ENCODE measurements at regions not wholly inside any gene's neighbourhood (a gene's known extent, or its start where the extent isn't known, plus 50 kb on each side); places are given as distances from the start of the nearest gene placed in this dataset.

GRCh38 chr2:239459606-239460005 is 58.8 kb upstream of the HDAC4 start:
- peak; percentile 4 for DNase-seq

GRCh38 chr2:239459056-239459455 is 58.2 kb upstream of the HDAC4 start:
- no peak for DNase-seq

- no peak for DNase-seq
Measured at GRCh38 chr2:239457586-239458445, 57.0 kb upstream of the HDAC4 start.

- no peak for DNase-seq
Measured at GRCh38 chr2:239456940-239457339, 56.1 kb upstream of the HDAC4 start.

GRCh38 chr2:239455436-239456203 is 54.8 kb upstream of the HDAC4 start:
- no peak for DNase-seq

- DNase-seq, result no peak
Measured at GRCh38 chr2:239454507-239454906, 53.7 kb upstream of the HDAC4 start.

Data from activated CD8-positive, alpha-beta memory T cell treated with anti-CD3 and anti-CD28 coated beads, Interleukin-2, amount 50 U/mL, for 4 hours (primary cell).